ENCODE measurements at regions not wholly inside any gene's neighbourhood (a gene's known extent, or its start where the extent isn't known, plus 50 kb on each side); places are given as distances from the start of the nearest gene placed in this dataset.
A peak's percentile ranks its signal among the peaks of the same experiment; 100 is the strongest.

GRCh38 chr2:220684099-220684498, 888.0 kb downstream of the EPHA4 start:
- H3K36me3 ChIP-seq, result no peaks in the 10 kb centered on the region
- no peaks in the 10 kb centered on the region for H3K4me1 ChIP-seq (replicated peaks)
- no peak overlapping the region for H3K27ac ChIP-seq
- no peak for DNase-seq (ENCODE audit: low spot score)
- no peak overlapping the region for H3K4me3 ChIP-seq
- 69% methylated on average over 6 of the region's 6 CpGs for WGBS
- intact Hi-C loops (cut with DNase I), result loop anchor here (10.0 kb wide), 1 partner anchor 949 kb away; no protein-coding TSS in a partner anchor
- no peaks in the 10 kb centered on the region for H3K27me3 ChIP-seq (replicated peaks; ENCODE audit: insufficient read depth)
- no peak for TF ChIP-seq CTCF (IDR thresholded peaks at IDR 0.05)
- no peak for TF ChIP-seq POLR2AphosphoS5 (IDR thresholded peaks at IDR 0.05)
- TF ChIP-seq POLR2A (IDR thresholded peaks at IDR 0.05), result no peak
- no peaks in the 10 kb centered on the region for H3K9me3 ChIP-seq

- DNase-seq (ENCODE audit: low spot score), result peak; percentile 61
- intact Hi-C loops (cut with DNase I), result loop anchor here (2.0 to 10.0 kb wide), 3 partner anchors 885 to 1280 kb away; partner anchors contain the start of gene EPHA4
- Histone ChIP-seq H3K9me3 (no peaks in the 10 kb centered on the region), H3K27ac (no peak overlapping the region), H3K4me3 (no peak overlapping the region), H3K27me3 (replicated peaks; ENCODE audit: insufficient read depth) (no peaks in the 10 kb centered on the region), H3K4me1 (replicated peaks) (no peaks in the 10 kb centered on the region), H3K36me3 (no peaks in the 10 kb centered on the region)
- no peak for TF ChIP-seq POLR2A (IDR thresholded peaks at IDR 0.05)
- TF ChIP-seq CTCF (IDR thresholded peaks at IDR 0.05), result peak; percentile 66 to 85 (median 79)
- 58% methylated on average over 15 of the region's 15 CpGs for WGBS
Observed at GRCh38 chr2:220687231-220687843, 884.8 kb downstream of the EPHA4 start.

- 67% methylated on average over 6 of the region's 6 CpGs for WGBS
- TF ChIP-seq POLR2A (IDR thresholded peaks at IDR 0.05) (no peak), CTCF (IDR thresholded peaks at IDR 0.05) (no peak), POLR2AphosphoS5 (IDR thresholded peaks at IDR 0.05) (no peak)
- H3K36me3 ChIP-seq, result no peaks in the 10 kb centered on the region
- intact Hi-C loops (cut with DNase I), result no loop called here
- H3K9me3 ChIP-seq, result no peaks in the 10 kb centered on the region
- H3K4me1 ChIP-seq (replicated peaks), result no peaks in the 10 kb centered on the region
- no peak for DNase-seq (ENCODE audit: low spot score)
- no peak overlapping the region for H3K4me3 ChIP-seq
- no peak overlapping the region for H3K27ac ChIP-seq
- no peaks in the 10 kb centered on the region for H3K27me3 ChIP-seq (replicated peaks; ENCODE audit: insufficient read depth)
Observed at GRCh38 chr2:220695397-220696279, 876.5 kb downstream of the EPHA4 start.

GRCh38 chr2:220696280-220696669, 875.8 kb downstream of the EPHA4 start:
- DNase-seq (ENCODE audit: low spot score), result no peak
- H3K27me3 ChIP-seq (replicated peaks; ENCODE audit: insufficient read depth), result no peaks in the 10 kb centered on the region
- H3K36me3 ChIP-seq, result no peaks in the 10 kb centered on the region
- H3K27ac ChIP-seq, result no peak overlapping the region
- H3K9me3 ChIP-seq, result no peaks in the 10 kb centered on the region
- no peak for TF ChIP-seq CTCF (IDR thresholded peaks at IDR 0.05)
- intact Hi-C loops (cut with DNase I), result no loop called here
- no peak overlapping the region for H3K4me3 ChIP-seq
- no peaks in the 10 kb centered on the region for H3K4me1 ChIP-seq (replicated peaks)
- WGBS, result 93% methylated on average over 6 of the region's 6 CpGs
